GOT3 (cell line): ENCODE measurements at regions not wholly inside any gene's neighbourhood (a gene's known extent, or its start where the extent isn't known, plus 50 kb on each side); places are given as distances from the start of the nearest gene placed in this dataset.
"Not testable (repeated sequence)": the region's sequence is repeated elsewhere in the genome, so short reads cannot be mapped to it uniquely, and the experiment has no call there.

ENCODE experiments used
- DNase-seq: peaks from one replicate; lab custom pipeline; 2025; ENCODE audit warnings: mixed read lengths; lab: John Stamatoyannopoulos, UW

GRCh38 chr16:17747081-17747756 is 276.5 kb upstream of the XYLT1 start:
- DNase-seq: no peak

- DNase-seq: no peak
These were observed 274.3 kb upstream of the XYLT1 start for GRCh38 chr16:17744921-17745572.

- DNase-seq: no peak
These were observed 272.8 kb upstream of the XYLT1 start for GRCh38 chr16:17743578-17743977.

- no peak for DNase-seq
These were observed 272.4 kb upstream of the XYLT1 start for GRCh38 chr16:17743158-17743557.

GRCh38 chr16:17735099-17735498 is 264.3 kb upstream of the XYLT1 start:
- DNase-seq: not testable (repeated sequence)

GRCh38 chr16:17729820-17730219 is 259.1 kb upstream of the XYLT1 start:
- no peak for DNase-seq

- DNase-seq: no peak
These were observed 257.4 kb upstream of the XYLT1 start for GRCh38 chr16:17728196-17728595.

GRCh38 chr16:17724242-17724898 is 253.6 kb upstream of the XYLT1 start:
- no peak for DNase-seq

GRCh38 chr16:17723531-17724134 is 252.9 kb upstream of the XYLT1 start:
- no peak for DNase-seq

GRCh38 chr16:17718495-17718894 is 247.7 kb upstream of the XYLT1 start:
- no peak for DNase-seq

- DNase-seq: no peak
These were observed 235.1 kb upstream of the XYLT1 start for GRCh38 chr16:17705847-17706246.

GRCh38 chr16:17696616-17697015 is 225.9 kb upstream of the XYLT1 start:
- DNase-seq: no peak

- no peak for DNase-seq
These were observed 221.7 kb upstream of the XYLT1 start for GRCh38 chr16:17692484-17692883.

- no peak for DNase-seq
These were observed 221.1 kb upstream of the XYLT1 start for GRCh38 chr16:17691899-17692176.

GRCh38 chr16:17691106-17691898 is 220.5 kb upstream of the XYLT1 start:
- DNase-seq: no peak

GRCh38 chr16:17685447-17685846 is 214.7 kb upstream of the XYLT1 start:
- no peak for DNase-seq

- DNase-seq: no peak
These were observed 212.5 kb upstream of the XYLT1 start for GRCh38 chr16:17683281-17683680.

- DNase-seq: no peak
These were observed 205.4 kb upstream of the XYLT1 start for GRCh38 chr16:17676171-17676570.

GRCh38 chr16:17668386-17668785 is 197.6 kb upstream of the XYLT1 start:
- DNase-seq: no peak

GRCh38 chr16:17666293-17666692 is 195.5 kb upstream of the XYLT1 start:
- DNase-seq: no peak

GRCh38 chr16:17658881-17659280 is 188.1 kb upstream of the XYLT1 start:
- no peak for DNase-seq

GRCh38 chr16:17657045-17657444 is 186.3 kb upstream of the XYLT1 start:
- DNase-seq: no peak
